NCI-H1694 treated with DMSO at 0.1 percent for 48 hours (cell line): ENCODE measurements at regions not wholly inside any gene's neighbourhood (a gene's known extent, or its start where the extent isn't known, plus 50 kb on each side); places are given as distances from the start of the nearest gene placed in this dataset.
"Not testable (repeated sequence)": the region's sequence is repeated elsewhere in the genome, so short reads cannot be mapped to it uniquely, and the experiment has no call there.

ENCODE experiments used
- DNase-seq: peaks from one replicate; lab custom pipeline; 2025; lab: John Stamatoyannopoulos, UW

GRCh38 chr4:84379917-84380641 is 119.0 kb downstream of the NKX6-1 start:
- no peak for DNase-seq

GRCh38 chr4:84378983-84379382 is 120.1 kb downstream of the NKX6-1 start:
- DNase-seq: no peak

DNA sequence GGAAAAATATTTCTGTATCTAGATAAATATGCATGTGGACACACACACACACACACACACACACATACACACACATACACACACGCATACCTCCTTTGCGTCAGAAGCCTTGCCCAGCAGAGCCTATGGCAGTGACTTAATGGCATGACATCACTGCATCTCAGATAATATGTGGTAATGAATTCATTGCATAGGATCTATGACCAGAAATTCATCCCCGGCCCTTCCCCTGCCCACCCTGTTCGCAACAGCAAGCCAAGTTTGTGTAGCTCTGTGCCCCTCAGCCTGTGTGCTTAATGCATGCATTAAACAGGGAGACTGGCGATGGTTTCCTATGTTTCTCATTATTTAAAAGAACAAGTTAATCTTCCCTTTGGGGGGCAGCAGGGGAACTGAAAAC is 120.7 kb downstream of the NKX6-1 start:
- no peak for DNase-seq

DNA sequence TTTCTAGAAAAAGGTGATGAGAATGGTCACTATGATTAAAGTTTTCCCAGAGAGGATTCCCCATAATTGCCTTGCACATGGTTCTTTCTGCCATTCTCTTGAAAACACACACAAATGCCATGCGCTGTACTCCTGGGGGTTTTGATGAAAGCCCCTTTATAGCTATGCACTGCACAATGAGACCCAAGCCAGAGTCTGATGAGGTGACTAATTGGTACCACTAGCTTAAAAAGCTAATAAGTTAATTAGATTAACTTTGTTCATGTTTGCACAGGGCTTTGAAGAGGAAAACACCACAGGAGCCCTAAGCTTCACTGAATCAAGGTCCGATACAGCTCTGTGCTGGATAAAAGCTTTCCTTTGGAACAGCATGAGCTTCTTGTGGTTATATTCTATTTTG is 132.2 kb downstream of the NKX6-1 start:
- DNase-seq: no peak

DNA sequence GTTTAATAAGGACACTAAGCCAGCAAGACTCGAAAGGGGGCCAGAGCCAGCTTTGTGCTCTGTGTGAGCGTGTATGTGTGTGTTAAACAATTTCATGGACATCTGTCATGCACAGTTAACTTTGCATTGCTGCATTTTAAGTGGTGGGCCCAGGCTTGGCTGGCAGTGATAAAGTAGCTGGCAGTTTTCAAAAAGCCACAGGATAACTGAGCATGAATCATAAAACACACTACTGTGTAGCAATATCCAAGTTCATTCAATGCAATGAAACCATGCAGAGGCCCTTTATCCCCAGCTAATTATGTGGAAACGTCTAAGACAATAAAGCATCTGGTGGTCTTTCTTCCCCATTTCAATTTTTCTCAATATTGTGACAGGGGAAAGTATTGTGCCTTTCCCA is 132.9 kb downstream of the NKX6-1 start:
- peak; percentile 48 for DNase-seq

- DNase-seq: no peak
These were observed 136.0 kb downstream of the NKX6-1 start for GRCh38 chr4:84362896-84363655.

- DNase-seq: no peak
These were observed 156.9 kb downstream of the NKX6-1 start for GRCh38 chr4:84342161-84342560.

DNA sequence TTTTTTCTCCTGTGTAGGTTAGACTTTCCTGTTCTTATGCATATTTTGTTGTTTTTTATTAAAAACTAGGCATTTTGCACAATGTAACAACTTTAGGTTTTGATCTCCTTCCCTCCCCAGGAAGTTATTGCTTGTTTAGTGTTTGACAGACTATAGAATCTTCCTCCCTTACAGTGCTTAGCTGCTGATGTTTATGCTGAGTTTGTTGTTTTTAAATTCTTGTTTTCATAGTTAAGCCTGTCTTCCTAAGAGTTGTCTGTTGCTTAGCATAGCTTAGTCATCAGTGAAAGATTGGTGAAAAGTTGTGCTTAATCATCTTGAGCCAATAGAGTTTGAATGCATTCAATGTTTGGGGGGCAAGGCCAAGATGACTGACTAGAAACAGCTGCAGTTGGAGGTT is 157.5 kb downstream of the NKX6-1 start:
- no peak for DNase-seq

DNA sequence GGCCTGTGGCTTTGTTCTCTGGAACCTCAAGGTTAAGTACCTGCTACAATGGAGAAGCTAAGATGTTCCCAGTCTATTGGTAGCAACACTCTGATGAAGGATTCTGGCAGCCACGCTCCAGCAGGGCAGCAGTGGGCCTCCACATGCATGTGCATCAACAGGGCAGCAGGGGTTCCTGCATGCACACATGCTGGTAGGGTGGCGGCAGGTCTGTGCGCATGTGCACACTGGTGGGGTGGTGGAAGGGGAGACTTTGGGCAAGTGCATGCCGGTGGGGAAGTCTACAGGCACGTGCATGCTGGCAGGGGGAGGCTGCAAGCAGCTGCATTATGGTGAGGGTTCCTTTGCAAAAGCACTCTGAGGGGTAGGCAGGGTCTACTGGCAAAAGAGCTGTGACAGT is 160.7 kb downstream of the NKX6-1 start:
- no peak for DNase-seq

DNA sequence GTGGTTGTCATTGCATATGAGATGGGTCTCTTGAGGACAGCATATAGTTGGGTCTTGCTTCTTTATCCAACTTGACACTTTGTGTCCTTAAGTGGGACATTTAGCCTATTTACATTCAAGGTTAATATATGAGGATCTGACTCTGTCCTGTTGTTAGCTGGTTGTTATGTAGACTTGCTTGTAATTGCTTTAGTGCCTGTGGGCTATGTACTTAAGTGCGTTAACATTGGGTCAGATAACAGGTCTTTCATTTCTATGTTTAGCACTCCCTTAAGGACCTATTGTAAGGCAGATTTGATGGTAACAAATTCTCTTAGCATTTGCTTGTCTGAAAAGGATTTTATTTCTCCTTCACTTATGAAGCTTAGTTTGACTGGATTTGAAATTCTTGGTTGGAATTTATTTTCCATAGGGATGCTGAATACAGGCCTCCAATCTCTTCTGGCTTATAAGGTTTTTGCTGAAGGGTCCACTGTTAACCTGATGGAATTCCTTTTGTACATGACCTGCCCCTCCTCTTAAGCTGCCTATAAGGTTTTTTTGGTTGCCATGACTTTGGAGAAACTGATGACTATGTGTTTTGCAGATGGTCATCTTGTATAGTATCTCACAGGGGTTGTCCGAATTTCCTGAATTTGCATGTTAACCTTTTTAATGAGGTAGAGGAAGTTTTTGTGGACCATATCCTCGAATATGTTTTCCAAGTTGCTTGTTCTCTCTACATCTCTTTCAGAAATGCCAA is 162.0 kb downstream of the NKX6-1 start:
- DNase-seq: no peak

DNA sequence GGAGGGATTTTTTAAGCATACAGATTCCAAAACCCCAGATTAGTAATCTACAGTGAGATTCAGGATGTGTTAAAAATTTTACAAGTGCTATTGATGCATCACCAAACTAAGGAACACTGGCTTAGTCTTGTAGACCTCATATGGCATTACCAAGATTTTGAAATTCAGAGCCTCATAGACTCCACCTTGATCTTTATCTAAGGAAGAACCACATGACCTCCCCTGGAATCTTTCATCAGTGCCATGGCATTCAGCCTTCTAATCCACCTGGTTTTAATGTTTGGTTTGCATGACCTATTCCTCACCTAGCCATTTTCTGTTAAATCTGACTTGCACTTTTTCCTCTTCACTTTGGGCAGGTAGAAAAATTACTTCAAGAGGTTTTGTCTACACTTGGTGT is 171.6 kb downstream of the NKX6-1 start:
- DNase-seq: no peak

- DNase-seq: no peak
These were observed 173.5 kb downstream of the NKX6-1 start for GRCh38 chr4:84325625-84326024.

GRCh38 chr4:84324303-84325245 is 174.5 kb downstream of the NKX6-1 start:
- no peak for DNase-seq

GRCh38 chr4:84319124-84319523 is 180.0 kb downstream of the NKX6-1 start:
- no peak for DNase-seq

GRCh38 chr4:84317513-84317912 is 181.6 kb downstream of the NKX6-1 start:
- DNase-seq: no peak

DNA sequence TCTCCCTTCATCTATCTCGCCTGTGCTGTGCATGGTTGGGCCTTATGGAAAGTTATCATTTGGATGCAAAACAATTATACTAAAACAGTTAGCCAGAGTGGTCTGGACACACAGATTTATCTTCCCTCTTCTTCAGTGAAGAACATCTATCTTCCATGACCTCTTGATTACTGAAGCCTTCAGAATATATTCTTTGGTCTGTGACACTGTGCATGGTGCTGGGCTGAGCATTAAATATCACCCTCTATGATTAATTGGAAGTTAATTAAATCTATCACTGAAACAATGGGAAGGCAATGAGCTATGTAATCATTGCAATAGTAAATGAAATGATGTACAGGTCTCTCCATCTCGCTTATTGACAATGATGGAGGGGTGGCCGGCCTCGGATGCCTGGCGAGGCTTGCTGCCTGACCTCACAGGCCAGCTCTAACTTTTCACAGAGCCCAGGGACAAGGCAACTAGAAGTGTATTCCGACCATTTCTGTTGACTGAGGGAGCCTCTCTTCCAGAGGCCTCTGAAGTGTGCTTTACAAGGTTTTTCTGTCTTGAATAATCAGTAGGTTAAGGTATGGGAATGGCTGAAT is 186.6 kb downstream of the NKX6-1 start:
- no peak for DNase-seq

GRCh38 chr4:84309191-84309590 is 189.9 kb downstream of the NKX6-1 start:
- DNase-seq: no peak

- not testable (repeated sequence) for DNase-seq
These were observed 200.3 kb downstream of the NKX6-1 start for GRCh38 chr4:84298719-84299254.

DNA sequence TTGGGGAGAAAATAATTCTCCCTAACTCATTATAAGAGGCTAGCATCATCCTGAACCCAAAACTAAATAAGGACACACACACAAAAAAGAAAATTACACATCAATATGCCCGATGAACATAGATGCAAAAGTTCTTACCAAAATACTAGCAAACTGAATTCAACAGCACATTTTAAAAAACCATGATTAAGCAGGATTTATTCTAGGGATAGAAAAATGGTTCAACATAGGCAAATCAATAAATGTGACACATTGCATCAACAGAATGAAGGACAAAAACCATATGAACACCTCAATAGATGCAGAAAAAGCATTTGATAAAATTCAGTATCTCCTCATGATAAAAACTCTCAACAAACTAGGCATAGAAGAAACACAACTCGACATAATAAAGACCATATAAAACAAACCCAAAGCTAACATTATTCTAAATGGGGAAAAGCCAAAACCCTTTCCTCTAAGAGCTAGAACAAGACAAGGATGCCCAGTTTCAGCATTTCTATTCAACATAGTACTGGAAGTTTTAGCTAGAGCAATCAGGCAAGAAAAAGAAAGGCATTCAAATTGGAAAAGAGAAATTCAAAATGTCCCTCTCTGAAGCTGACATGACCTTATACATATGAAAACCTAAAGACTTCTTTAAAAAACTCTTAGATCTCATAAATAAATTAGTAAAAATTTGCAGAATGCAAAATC is 200.9 kb downstream of the NKX6-1 start:
- DNase-seq: no peak

DNA sequence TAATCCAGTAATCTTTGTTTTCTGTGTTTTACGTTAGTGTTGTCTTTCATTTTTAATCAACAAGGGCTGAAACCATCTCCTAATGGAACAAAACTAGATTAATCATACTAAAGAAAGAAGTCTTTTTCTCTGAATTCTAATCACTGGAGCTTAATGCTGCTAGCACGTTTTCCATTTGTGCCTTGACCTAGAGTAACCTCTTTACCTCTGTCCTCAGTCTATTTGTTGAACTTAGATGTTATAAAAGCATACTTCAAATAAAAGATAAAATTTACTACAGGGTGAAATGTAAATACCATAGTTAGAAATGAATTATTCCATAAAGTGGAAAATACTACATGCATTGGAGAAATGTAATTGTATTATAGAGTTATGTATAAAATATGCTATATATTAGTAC is 207.1 kb downstream of the NKX6-1 start:
- DNase-seq: no peak

GRCh38 chr4:84286048-84286447 is 213.0 kb downstream of the NKX6-1 start:
- no peak for DNase-seq
